HEK293T (cell line): ENCODE measurements at regions not wholly inside any gene's neighbourhood (a gene's known extent, or its start where the extent isn't known, plus 50 kb on each side); places are given as distances from the start of the nearest gene placed in this dataset.

ENCODE experiments used
- ARNT ChIP-seq: fragments of 450-650 bp; IDR thresholded peaks from 2 replicates; pipeline ENCODE4 v1.6.1; 2017; ENCODE audit warnings: mild to moderate bottlenecking
- BHLHE40 ChIP-seq: fragments of 450-650 bp; IDR thresholded peaks from 2 replicates; pipeline ENCODE4 v1.6.1; 2016; ENCODE audit warnings: mild to moderate bottlenecking, moderate library complexity, borderline replicate concordance
- CTBP1 ChIP-seq: fragments of 450-650 bp; IDR thresholded peaks from 2 replicates; pipeline ENCODE4 v1.6.1; 2016; ENCODE audit warnings: borderline replicate concordance
- ELF4 ChIP-seq: fragments of 450-650 bp; IDR thresholded peaks from 2 replicates; pipeline ENCODE4 v1.6.1; 2017; ENCODE audit warnings: antibody characterized with exemption
- FOXA1 ChIP-seq: fragments of 450-650 bp; IDR thresholded peaks from 2 replicates; pipeline ENCODE4 v1.6.1; 2016; ENCODE audit warnings: mild to moderate bottlenecking
- FOXK2 ChIP-seq: fragments of 450-650 bp; IDR thresholded peaks from 2 replicates; pipeline ENCODE4 v1.6.1; 2016; ENCODE audit warnings: mild to moderate bottlenecking
- FOXM1 ChIP-seq: fragments of 450-650 bp; IDR thresholded peaks from 2 replicates; pipeline ENCODE4 v1.6.1; 2017; ENCODE audit warnings: mild to moderate bottlenecking, borderline replicate concordance
- L3MBTL2 ChIP-seq: fragments of 450-650 bp; conservative IDR thresholded peaks from 2 replicates; pipeline ENCODE4 v1.6.1; 2016; ENCODE audit warnings: mild to moderate bottlenecking
- PKNOX1 ChIP-seq: fragments of 450-650 bp; IDR thresholded peaks from 2 replicates; pipeline ENCODE4 v1.6.1; 2016
- SP1 ChIP-seq: fragments of 450-650 bp; IDR thresholded peaks from 2 replicates; pipeline ENCODE4 v1.6.1; 2017
- TARDBP ChIP-seq: fragments of 450-650 bp; IDR thresholded peaks from 2 replicates; pipeline ENCODE4 v1.6.1; 2016
- ZNF384 ChIP-seq: fragments of 450-650 bp; IDR thresholded peaks from 2 replicates; pipeline ENCODE4 v1.6.1; 2016

- TF ChIP-seq TARDBP (no peak), FOXA1 (no peak), L3MBTL2 (no peak), SP1 (no peak), ZNF384 (no peak), FOXK2 (no peak), PKNOX1 (no peak), BHLHE40 (no peak), CTBP1 (no peak), ARNT (no peak), ELF4 (no peak), FOXM1 (no peak)
Measured at GRCh38 chr1:55305735-55306134, 90.6 kb upstream of the USP24 start.
